Activated CD8-positive, alpha-beta memory T cell treated with anti-CD3 and anti-CD28 coated beads for 48 hours (primary cell): ENCODE measurements at regions not wholly inside any gene's neighbourhood (a gene's known extent, or its start where the extent isn't known, plus 50 kb on each side); places are given as distances from the start of the nearest gene placed in this dataset.

Source experiments
- DNase-seq, 3 experiments: peaks; one replicate each; pipeline ENCODE4 v3.0.0-alpha.2; 2020; ENCODE audit warnings: low read depth in 2 of 3, low spot score in 2 of 3

GRCh38 chr2:48098539-48098938 is 192.2 kb upstream of the FBXO11 start:
- DNase-seq = no peak

GRCh38 chr2:48104418-48104817 is 198.1 kb upstream of the FBXO11 start:
- no peak for DNase-seq

GRCh38 chr2:48105848-48106247 is 199.6 kb upstream of the FBXO11 start:
- DNase-seq = no peak

- no peak for DNase-seq
Measured at GRCh38 chr2:48107326-48107925, 201.1 kb upstream of the FBXO11 start.

- no peak for DNase-seq
Measured at GRCh38 chr2:48108455-48108854, 202.2 kb upstream of the FBXO11 start.

GRCh38 chr2:48109491-48110204 is 203.3 kb upstream of the FBXO11 start:
- DNase-seq = no peak

GRCh38 chr2:48110492-48110891 is 204.0 kb upstream of the FOXN2 start:
- no peak for DNase-seq

- DNase-seq = no peak
Measured at GRCh38 chr2:48112911-48113680, 201.4 kb upstream of the FOXN2 start.

- DNase-seq = no peak
Measured at GRCh38 chr2:48113767-48114166, 200.7 kb upstream of the FOXN2 start.

GRCh38 chr2:48114256-48114655 is 200.2 kb upstream of the FOXN2 start:
- no peak for DNase-seq

GRCh38 chr2:48116497-48116896 is 198.0 kb upstream of the FOXN2 start:
- DNase-seq = no peak

GRCh38 chr2:48118895-48119294 is 195.6 kb upstream of the FOXN2 start:
- DNase-seq = no peak

GRCh38 chr2:48120112-48120511 is 194.4 kb upstream of the FOXN2 start:
- DNase-seq = no peak

- DNase-seq = no peak
Measured at GRCh38 chr2:48120759-48121242, 193.7 kb upstream of the FOXN2 start.

- no peak for DNase-seq
Measured at GRCh38 chr2:48122166-48122565, 192.3 kb upstream of the FOXN2 start.

GRCh38 chr2:48124592-48124991 is 189.9 kb upstream of the FOXN2 start:
- no peak for DNase-seq

- no peak for DNase-seq
Measured at GRCh38 chr2:48126162-48126561, 188.3 kb upstream of the FOXN2 start.

- no peak for DNase-seq
Measured at GRCh38 chr2:48127612-48128191, 186.8 kb upstream of the FOXN2 start.

- no peak for DNase-seq
Measured at GRCh38 chr2:48129293-48129950, 185.1 kb upstream of the FOXN2 start.

- no peak for DNase-seq
Measured at GRCh38 chr2:48131539-48132270, 182.8 kb upstream of the FOXN2 start.

GRCh38 chr2:48132271-48132625 is 182.2 kb upstream of the FOXN2 start:
- DNase-seq = no peak
